T-helper 1 cell (primary cell): ENCODE measurements at regions not wholly inside any gene's neighbourhood (a gene's known extent, or its start where the extent isn't known, plus 50 kb on each side); places are given as distances from the start of the nearest gene placed in this dataset.
"Not testable (repeated sequence)": the region's sequence is repeated elsewhere in the genome, so short reads cannot be mapped to it uniquely, and the experiment has no call there.

ENCODE experiments used
- DNase-seq, 5 donors: peaks; one replicate each; pipeline ENCODE4 v3.0.0-alpha.2; 2012 to 2020

- DNase-seq, result not testable (repeated sequence)
Observed at GRCh38 chr6:8846680-8847079, 411.3 kb upstream of the SLC35B3 start.

DNA sequence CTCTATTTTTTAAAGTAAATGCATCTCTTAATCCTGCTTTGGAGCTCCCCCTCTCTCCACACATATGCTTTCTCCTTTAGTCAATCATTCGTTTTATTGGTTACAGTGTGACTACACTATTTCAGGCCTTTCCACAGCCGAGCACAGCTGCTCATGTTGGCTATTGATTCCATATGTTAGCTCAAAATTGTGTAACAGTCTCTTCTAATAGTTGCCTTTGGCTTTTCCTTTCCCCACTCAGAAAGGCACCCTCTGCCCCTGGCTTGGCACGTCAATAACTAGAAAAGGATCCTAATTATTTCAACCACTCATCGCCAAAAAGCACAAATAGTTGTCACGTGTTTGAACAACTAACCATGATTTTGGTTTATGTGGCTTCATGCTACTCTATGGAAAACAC is 410.3 kb upstream of the SLC35B3 start:
- DNase-seq, result no peak

DNA sequence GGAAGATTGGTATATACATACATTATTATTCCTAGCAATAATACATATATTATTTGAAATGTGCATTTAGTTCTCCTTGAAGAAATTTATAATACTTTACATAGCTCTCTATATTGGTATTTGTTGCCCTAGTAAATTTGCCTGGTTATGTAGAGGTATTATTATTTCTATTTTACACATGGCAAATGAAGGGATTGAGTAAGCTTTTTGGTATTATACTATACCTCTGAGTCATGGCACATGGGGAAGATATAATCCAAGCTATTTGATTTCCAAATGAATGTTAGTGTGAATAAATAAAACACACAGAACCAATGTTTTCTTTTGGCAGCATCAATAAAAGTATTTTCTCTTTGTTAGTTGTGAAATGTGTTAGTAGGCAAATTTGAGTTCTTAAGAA is 409.6 kb upstream of the SLC35B3 start:
- no peak for DNase-seq

DNA sequence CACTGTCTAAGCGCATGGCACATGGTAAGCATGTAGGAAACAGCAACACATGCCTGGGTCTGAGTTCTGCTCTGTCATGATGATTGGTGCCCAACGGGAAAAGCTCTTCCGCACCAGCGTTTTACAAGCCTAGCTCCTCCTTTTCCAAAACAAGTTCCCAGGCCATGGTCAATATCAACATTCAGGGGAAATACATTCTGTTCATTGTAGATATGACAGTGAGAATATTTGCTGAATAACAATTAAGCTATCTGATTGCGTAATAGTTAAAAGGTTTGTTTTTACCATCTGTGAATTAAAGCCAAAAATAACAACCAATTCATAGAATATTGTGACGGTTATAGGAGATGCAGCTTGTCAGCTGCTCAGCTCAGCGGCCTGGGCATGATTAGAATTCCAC is 404.3 kb upstream of the SLC35B3 start:
- no peak for DNase-seq

- no peak for DNase-seq
Observed at GRCh38 chr6:8837343-8837742, 402.0 kb upstream of the SLC35B3 start.

DNA sequence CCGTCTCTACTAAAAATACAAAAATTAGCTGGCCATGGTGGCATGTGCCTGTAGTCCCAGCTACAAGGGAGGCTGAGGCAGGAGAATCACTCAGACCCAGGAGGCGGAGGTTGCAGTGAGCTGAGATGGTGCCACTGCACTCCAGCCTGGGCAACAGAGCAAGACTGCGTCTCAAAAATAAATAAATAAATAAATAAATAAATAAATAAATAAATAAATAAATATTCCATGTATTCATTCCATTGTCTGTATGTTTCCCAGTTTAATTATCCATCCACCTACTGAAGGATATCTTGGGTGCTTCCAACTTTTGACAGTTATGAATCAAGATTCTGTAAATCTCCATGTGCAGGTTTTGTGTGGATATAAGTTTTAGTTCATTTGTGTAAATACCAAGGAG is 397.4 kb upstream of the SLC35B3 start:
- not testable (repeated sequence) for DNase-seq

DNA sequence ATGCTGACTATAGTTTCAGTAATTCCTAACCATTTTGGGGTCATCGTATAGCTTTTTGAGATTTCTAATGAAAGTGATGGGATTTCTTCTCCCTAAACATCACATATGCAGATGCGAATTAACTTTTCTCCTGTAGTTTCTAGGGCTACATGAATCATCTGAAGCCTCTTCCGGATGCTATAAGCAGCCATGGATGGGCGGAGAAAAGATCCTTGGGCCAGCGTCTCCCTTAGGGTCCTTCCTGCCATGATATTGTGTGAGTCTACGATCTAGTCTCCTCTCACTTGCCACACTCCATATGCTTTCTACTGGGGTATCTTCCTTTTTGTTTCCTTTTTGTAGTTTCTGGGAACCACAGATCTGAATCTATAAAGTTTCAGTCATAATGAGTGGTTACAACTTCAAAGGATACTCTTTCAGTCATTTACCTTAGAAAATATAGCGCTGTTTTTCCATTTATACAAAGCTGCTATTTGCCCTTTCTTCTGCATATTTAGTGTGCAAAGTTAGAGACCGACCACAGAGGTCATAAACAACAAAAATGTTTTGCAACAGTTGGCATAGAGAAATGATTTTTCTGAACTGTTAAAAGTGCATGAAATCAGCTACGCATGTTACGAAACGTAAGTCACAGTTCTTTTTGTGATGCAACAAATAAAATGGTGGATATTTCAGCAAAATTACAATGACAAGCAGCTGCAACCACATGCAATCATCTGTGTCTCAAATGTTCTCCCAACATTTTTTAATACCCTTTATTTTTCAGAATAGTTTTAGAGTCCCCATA is 396.2 kb upstream of the SLC35B3 start:
- no peak for DNase-seq

DNA sequence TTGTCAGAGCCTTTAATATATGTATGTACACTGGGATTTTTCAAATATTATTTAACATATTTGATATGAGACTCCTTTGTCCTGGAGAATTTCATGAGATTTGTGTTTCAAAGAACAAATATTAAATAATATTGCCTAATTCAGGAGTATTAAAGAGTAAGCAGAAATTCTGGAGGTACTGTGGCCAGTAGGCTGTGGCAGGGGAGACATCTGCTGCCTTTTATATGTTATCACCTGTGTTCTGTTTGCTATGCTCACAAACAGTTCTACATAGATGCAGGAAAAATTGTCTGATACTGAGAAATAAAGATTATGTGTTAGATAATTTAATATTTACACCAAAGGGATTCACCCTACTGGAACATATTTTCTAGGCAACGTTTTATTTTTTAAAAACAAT is 395.4 kb upstream of the SLC35B3 start:
- no peak for DNase-seq

DNA sequence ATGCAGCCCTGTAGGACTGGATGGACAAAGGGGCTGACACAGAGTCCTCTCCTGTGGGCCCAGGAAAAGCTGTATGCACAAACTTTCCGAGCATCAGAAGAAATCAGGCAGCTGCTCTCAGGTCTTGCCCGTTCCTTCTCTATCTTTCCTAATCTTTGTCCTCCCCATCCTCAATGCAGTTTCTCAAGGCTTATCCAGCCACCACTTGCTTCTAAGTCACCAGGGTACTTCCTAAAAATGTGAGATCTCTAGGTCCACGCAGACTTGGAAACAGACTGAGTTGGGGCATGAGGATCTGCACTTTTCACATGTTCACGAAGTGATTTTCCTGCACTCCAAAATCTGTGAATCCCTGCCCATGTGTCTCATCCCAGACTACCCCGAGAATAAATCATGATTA is 394.5 kb upstream of the SLC35B3 start:
- DNase-seq, result no peak

- DNase-seq, result no peak
Observed at GRCh38 chr6:8829296-8829695, 394.0 kb upstream of the SLC35B3 start.

DNA sequence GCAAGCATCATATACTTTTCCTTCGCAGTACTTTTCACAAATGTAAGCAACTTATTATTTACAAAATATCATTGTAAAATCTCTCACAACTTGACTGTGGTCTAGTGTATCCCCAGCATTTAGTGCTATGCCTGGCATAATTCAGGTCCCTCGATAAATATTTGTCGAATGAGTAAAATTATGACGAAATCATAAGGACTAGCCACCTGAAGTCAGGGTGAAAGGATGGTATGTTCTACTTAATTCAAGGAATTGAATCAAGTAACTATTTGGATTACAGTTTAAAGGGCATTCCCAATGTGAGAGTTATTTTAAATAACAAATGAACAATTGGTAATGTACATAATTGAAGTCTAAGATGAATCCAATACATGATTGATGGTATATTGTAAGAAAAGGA is 393.0 kb upstream of the SLC35B3 start:
- no peak for DNase-seq

GRCh38 chr6:8825726-8826125 is 390.4 kb upstream of the SLC35B3 start:
- no peak for DNase-seq

DNA sequence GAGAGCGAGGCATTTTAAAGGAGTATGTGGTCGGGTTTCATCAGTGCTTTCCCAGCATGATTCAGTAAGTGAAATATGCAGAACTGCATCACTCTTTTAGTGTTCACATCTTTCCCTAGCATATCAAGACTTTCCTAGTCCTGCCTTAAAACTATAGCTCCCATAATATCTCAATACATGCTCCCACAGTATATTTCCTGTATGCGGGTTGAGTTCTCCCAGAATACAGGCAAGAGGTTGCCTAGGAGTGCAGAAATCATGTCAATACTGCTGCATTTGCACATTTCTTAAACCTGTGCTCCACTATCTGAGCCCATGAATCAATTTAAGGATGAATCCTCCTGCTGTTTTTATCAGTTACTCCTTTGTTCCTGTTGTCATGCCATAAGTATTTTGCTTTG is 386.6 kb upstream of the SLC35B3 start:
- DNase-seq, result no peak

GRCh38 chr6:8820313-8820712 is 385.0 kb upstream of the SLC35B3 start:
- DNase-seq, result no peak

DNA sequence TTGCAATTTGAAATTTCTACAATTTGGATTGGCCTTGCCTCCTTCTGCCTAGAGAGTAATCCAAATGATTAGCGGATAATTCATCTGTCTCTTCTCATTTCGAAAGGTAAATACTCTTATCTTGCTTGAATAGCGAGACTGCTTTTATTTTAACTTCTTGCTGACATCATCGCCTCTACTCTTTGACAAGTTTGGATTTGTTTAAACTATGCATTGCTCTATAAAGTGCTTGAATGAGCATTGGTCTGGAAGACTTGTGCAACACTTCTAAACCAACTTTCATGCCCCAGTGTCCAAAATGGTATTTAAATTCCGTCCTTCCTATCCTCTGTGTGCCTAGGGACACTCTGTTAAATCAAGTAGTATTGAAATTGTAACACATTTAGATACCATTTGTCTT is 384.1 kb upstream of the SLC35B3 start:
- no peak for DNase-seq

- DNase-seq, result no peak
Observed at GRCh38 chr6:8814440-8815000, 379.2 kb upstream of the SLC35B3 start.

DNA sequence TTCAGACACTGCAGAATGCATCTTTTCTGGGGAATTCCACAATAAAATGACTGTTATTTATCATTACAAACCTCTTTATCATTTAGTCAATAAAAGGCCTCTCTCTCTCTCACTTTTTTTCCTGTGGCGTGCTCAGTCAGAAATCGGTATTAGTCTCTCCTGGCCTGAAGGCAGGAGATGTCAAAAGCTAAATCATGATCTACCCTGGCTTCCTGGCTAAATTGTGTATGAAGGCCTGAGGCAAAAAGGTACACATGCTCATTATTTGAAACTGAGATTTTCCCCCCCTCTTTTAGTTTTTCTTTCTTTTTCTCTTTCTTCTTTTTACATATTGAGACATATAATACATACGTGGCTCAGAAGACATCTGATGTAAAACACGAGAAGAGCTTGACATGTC is 375.0 kb upstream of the SLC35B3 start:
- no peak for DNase-seq

DNA sequence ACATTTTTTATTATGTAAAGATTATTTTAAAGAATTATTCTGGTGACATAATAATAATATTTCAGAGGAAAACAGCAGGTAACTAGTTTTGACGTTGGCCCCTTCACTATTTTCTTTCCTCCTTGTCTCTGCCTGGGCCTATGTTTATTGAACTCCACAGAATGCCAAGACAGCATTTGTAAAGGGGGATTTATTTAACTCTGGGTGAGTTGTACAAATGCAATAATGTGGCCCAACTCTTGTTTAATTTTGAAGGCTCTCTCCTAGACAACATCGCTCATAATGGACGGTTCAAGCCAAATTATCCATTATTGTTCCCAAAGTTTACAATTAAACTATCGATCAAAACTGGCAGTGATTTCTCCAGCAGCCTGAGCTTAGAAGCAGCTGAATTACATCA is 374.3 kb upstream of the SLC35B3 start:
- DNase-seq, result no peak

DNA sequence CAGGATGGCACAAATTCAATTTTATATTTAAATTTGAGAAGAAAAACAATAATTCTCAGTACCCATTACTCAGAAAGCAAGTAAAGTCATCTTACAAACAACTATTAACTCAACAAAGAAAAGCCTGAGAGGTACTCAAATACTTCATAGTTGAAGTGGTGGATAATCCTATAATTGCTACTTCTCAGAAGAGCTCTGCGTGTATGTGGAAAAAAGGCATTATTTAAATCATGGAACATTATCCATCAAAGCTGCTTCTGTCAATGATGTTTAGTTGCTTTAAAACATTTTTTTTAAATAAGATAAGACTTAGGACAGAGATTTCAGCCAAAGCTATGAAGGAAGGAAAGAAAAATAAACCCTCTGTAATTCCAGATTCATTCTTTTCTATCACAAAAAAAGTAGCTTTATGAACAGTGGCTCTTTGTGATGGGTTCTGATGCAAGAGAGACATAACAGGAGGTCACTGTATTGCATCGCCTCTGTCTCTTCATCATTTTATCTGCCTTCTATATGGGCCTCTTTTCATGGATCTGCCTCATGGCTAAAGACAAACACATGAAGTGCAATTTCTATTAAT is 367.9 kb upstream of the SLC35B3 start:
- no peak for DNase-seq

GRCh38 chr6:8802397-8802796 is 367.1 kb upstream of the SLC35B3 start:
- not testable (repeated sequence) for DNase-seq

DNA sequence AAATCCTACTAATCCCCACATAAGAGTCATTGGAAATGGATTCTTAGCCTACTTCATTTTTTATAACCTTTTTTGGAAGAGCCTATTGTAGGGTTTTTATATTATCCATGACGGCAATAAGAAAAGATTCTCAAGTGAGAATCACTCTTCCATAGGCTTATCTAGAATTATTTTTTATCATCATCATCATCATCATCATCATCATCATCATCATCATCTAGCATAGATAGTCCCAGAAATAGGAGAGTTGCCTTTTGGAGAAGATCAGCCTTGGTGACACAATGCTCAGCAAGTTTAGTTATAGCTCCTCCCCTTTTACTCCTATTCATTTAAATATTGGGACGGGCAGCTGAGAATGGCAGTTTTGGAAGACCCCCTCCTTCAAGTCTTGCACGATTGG is 359.1 kb upstream of the SLC35B3 start:
- DNase-seq, result no peak

DNA sequence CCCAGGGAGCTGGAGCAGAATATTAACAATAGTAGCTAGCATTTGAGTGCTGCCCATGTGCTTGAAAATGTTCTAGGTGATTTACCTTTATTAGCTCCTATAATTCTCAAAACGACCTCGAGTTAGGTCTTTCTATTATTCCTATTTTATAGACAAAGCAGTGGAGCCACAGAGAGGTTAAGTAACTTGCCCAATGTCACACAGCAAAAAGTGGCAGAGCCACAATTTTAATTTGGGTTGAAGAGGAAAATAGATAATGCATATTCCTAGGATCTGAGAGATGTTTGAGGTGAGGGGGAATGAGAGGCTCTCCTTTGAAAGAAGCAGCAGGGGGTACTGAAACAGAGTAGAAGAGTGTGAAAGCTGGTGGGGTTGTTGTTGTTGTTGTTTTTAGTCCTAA is 354.5 kb upstream of the SLC35B3 start:
- no peak for DNase-seq

DNA sequence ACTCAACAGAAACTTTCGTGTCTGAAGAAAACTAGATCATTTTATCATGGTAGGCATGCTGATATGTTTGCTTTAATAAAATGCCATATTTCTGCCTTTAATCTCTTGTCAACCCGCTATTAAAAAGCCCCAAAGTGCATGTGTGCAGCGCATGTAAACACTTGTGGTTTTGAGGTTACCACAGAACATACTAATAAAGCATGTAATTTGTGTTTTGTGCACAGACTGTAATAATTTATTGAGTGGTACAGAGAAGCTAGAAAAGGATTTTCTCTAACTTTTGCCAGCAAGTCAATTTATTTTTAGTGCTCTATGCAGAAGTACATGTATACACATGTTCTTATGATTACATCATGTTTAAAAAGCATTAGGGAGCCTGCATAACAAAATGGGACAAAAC is 349.9 kb upstream of the SLC35B3 start:
- no peak for DNase-seq

GRCh38 chr6:8783191-8783590 is 347.8 kb upstream of the SLC35B3 start:
- DNase-seq, result no peak

GRCh38 chr6:8780653-8781052 is 345.3 kb upstream of the SLC35B3 start:
- no peak for DNase-seq
